ENCODE measurements at regions not wholly inside any gene's neighbourhood (a gene's known extent, or its start where the extent isn't known, plus 50 kb on each side); places are given as distances from the start of the nearest gene placed in this dataset.

DNA sequence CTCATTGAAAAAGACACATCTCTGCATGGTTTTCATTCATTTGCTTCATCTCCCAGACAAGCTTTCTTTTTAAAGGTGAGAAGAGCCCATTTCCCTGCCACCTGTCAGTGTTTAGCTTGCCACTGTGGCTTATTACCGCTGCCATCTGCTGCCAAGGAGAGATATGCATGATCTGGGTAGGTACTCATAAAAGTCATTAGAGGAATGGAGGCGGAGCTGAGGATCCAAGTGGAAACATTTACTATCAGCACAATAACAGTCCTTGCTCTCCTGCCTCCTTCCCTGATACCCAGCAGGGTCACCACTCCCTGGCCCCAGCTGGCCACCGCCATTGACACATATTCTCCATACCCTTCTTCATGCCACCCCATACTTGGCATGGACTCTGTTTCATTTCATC is 390.4 kb downstream of the TSN start:
- H3K27ac ChIP-seq (replicated peaks), result no peak overlapping the region
- TF ChIP-seq GABPA (IDR thresholded peaks at IDR 0.05; ENCODE audit: low read depth) (no peak), SPI1 (IDR thresholded peaks at IDR 0.05; ENCODE audit: borderline replicate concordance, low read depth) (no peak), POLR2AphosphoS5 (IDR thresholded peaks at IDR 0.05; ENCODE audit: low read depth) (no peak), CTCF (IDR thresholded peaks at IDR 0.05; ENCODE audit: insufficient read depth, low read length) (no peak), REST (IDR thresholded peaks at IDR 0.05; ENCODE audit: insufficient replicate concordance, low read depth) (no peak)
- no peak overlapping the region for H3K4me3 ChIP-seq (replicated peaks; ENCODE audit: insufficient read depth, low read length)
- H3K27me3 ChIP-seq (ENCODE audit: insufficient read depth, poor library complexity, severe bottlenecking), result no peaks in the 10 kb centered on the region
- no peak for DNase-seq (ENCODE audit: low read depth in 1 of 2, low spot score in 1 of 2)

DNA sequence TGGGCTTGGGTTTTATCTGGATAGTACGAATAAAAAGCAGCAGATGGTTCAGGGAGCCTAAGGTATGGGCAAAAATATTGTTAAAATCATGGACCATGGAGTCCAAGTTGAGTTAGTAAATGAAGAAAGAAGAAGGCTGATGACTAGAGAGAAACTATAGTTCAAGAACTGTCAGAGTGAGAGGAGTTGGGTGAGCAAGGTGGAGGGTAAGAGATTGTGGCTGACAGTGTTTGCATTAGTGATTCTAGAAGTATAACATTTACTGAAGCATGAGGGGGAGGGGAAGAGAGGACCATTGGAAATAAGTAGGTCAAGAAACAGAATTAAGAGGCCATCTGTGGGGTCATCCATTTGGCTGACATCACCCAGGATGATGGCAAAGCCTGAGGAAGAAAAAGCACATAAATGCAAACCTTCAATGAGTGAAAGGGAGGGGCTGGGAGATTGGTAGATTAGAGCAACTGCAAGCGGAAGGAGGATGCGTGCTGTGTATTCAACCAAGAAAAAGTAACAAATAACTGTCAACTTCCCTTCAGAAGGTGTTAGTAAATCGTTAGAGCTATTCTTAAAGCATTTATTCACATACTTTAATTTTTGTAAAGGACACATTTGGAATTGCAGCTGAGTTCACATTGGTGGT is 392.8 kb downstream of the TSN start:
- Histone ChIP-seq H3K27me3 (ENCODE audit: insufficient read depth, poor library complexity, severe bottlenecking) (no peaks in the 10 kb centered on the region), H3K27ac (replicated peaks) (no peak overlapping the region), H3K4me3 (replicated peaks; ENCODE audit: insufficient read depth, low read length) (no peak overlapping the region)
- TF ChIP-seq SPI1 (IDR thresholded peaks at IDR 0.05; ENCODE audit: borderline replicate concordance, low read depth), result no peak
- no peak for DNase-seq (ENCODE audit: low read depth in 1 of 2, low spot score in 1 of 2)

DNA sequence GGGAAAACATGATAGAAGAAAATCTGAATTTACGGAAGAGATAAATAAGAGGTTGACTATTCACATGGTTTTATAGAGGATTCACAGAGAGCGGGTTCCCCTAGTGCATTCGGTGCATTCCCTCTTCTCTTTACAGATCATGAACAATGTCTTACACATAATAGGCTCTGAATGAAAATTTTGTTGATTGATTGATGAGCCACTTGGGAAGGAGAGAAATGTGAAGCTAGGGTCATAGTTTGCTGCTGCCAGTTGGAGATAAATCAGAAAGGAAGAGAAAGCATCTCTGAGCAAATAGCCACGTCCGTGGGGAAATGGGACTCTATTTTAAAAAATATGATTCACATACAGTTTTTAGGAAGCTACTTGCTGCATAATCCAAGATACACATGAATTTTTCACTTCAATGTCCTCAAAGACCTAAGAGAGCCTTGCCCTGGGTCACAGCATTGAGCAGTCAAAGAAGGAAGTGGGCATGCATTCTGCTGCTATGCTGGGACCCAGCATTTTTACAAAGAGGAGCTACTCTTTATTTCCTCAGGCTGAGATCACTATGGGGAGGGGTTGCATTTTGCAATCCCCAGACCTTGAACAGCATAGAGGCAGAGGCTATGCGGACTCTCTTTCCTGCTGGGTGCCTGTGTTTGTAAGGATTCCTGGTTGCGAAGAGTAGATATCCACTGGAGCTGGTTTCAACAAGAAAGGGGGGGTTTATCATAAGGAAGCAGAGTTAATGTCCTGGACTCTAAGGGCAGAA is 395.3 kb downstream of the TSN start:
- DNase-seq (ENCODE audit: low read depth in 1 of 2, low spot score in 1 of 2), result no peak
- no peaks in the 10 kb centered on the region for H3K27me3 ChIP-seq (ENCODE audit: insufficient read depth, poor library complexity, severe bottlenecking)
- no peak overlapping the region for H3K4me3 ChIP-seq (replicated peaks; ENCODE audit: insufficient read depth, low read length)
- H3K27ac ChIP-seq (replicated peaks), result no peak overlapping the region
- no peak for TF ChIP-seq REST (IDR thresholded peaks at IDR 0.05; ENCODE audit: insufficient replicate concordance, low read depth)
- no peak for TF ChIP-seq POLR2AphosphoS5 (IDR thresholded peaks at IDR 0.05; ENCODE audit: low read depth)
- no peak for TF ChIP-seq GABPA (IDR thresholded peaks at IDR 0.05; ENCODE audit: low read depth)
- no peak for TF ChIP-seq CTCF (IDR thresholded peaks at IDR 0.05; ENCODE audit: insufficient read depth, low read length)
- TF ChIP-seq SPI1 (IDR thresholded peaks at IDR 0.05; ENCODE audit: borderline replicate concordance, low read depth), result no peak

DNA sequence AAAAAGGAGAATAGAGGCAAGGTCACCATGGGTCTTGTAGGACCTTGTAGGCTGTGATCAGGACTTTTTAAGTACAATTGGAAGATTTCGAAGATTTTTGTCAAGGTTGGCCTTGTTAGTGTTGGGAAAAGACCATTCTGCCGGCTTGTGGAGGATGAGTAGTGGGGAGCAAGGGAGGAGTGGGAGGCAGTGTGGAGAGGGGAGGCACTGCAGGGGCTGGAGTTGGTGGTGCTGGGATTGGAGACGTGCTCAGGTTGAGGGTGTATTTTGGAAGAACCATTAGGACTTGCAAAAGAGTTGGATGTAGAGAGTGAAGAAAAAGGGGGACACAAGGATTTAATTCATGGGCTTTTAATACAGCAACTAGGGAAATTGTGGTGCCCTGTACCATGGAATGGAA is 397.1 kb downstream of the TSN start:
- no peaks in the 10 kb centered on the region for H3K27me3 ChIP-seq (ENCODE audit: insufficient read depth, poor library complexity, severe bottlenecking)
- H3K27ac ChIP-seq (replicated peaks), result no peak overlapping the region
- DNase-seq (ENCODE audit: low read depth in 1 of 2, low spot score in 1 of 2), result no peak
- TF ChIP-seq REST (IDR thresholded peaks at IDR 0.05; ENCODE audit: insufficient replicate concordance, low read depth) (no peak), SPI1 (IDR thresholded peaks at IDR 0.05; ENCODE audit: borderline replicate concordance, low read depth) (no peak), GABPA (IDR thresholded peaks at IDR 0.05; ENCODE audit: low read depth) (no peak)
- H3K4me3 ChIP-seq (replicated peaks; ENCODE audit: insufficient read depth, low read length), result no peak overlapping the region

Data from HL-60 (cell line).